ENCODE measurements at regions not wholly inside any gene's neighbourhood (a gene's known extent, or its start where the extent isn't known, plus 50 kb on each side); places are given as distances from the start of the nearest gene placed in this dataset.

DNA sequence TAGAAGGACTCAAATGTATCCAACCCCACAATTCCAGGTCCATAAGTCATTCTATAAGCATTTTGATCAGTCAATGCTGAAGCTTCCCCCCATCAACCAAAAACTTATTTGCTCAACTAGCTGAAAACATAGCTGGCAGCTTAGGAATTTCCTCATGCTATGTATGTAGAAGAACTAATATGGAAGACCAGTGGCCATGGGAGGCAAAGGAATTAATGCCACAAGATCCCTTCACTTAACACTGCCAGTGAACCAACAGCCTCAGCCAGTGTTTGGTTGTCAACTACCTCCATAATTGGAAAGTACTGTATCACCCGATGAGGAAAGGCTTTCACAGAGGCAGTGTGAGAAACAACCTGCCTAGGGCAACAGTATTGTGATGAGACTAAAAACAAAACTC lies 105.4 kb downstream of the ZNF429 start (continued):
- TF ChIP-seq ZNF41 (CRISPR knock-in tag; conservative IDR thresholded peaks at IDR 0.05) (peak; percentile 83), ZNF311 (CRISPR knock-in tag; IDR thresholded peaks at IDR 0.05) (peak; percentile 92), ESRRB (CRISPR knock-in tag; IDR thresholded peaks at IDR 0.05; ENCODE audit: borderline replicate concordance) (no peak), ZNF583 (CRISPR knock-in tag; IDR thresholded peaks at IDR 0.05) (peak; percentile 93), ZNF165 (CRISPR knock-in tag; IDR thresholded peaks at IDR 0.05; ENCODE audit: borderline replicate concordance) (peak; percentile 90; the same call in 1 of the 2 replicates), MTA3 (IDR thresholded peaks at IDR 0.05; ENCODE audit: borderline replicate concordance) (no peak), ZNF766 (CRISPR knock-in tag; conservative IDR thresholded peaks at IDR 0.05) (peak; percentile 89; the same call in 1 of the 2 replicates), NCOA2 (IDR thresholded peaks at IDR 0.05; ENCODE audit: partially characterized antibody in 2 of 2) (no peak), ZNF239 (CRISPR knock-in tag; IDR thresholded peaks at IDR 0.05) (peak; percentile 70), KLF6 (CRISPR knock-in tag; IDR thresholded peaks at IDR 0.05; ENCODE audit: borderline replicate concordance) (peak; percentile 92), ZNF316 (IDR thresholded peaks at IDR 0.05) (no peak), XRCC3 (IDR thresholded peaks at IDR 0.05) (no peak), MAZ (CRISPR knock-in tag; conservative IDR thresholded peaks at IDR 0.05 in 1 of 2, IDR thresholded peaks at IDR 0.05 in 1 of 2) (peak in 1 of 2 experiments; percentile 60; a peak in 1 of 4 replicates), CSDE1 (IDR thresholded peaks at IDR 0.05) (no peak)
- TF ChIP-seq, protein P1, sequence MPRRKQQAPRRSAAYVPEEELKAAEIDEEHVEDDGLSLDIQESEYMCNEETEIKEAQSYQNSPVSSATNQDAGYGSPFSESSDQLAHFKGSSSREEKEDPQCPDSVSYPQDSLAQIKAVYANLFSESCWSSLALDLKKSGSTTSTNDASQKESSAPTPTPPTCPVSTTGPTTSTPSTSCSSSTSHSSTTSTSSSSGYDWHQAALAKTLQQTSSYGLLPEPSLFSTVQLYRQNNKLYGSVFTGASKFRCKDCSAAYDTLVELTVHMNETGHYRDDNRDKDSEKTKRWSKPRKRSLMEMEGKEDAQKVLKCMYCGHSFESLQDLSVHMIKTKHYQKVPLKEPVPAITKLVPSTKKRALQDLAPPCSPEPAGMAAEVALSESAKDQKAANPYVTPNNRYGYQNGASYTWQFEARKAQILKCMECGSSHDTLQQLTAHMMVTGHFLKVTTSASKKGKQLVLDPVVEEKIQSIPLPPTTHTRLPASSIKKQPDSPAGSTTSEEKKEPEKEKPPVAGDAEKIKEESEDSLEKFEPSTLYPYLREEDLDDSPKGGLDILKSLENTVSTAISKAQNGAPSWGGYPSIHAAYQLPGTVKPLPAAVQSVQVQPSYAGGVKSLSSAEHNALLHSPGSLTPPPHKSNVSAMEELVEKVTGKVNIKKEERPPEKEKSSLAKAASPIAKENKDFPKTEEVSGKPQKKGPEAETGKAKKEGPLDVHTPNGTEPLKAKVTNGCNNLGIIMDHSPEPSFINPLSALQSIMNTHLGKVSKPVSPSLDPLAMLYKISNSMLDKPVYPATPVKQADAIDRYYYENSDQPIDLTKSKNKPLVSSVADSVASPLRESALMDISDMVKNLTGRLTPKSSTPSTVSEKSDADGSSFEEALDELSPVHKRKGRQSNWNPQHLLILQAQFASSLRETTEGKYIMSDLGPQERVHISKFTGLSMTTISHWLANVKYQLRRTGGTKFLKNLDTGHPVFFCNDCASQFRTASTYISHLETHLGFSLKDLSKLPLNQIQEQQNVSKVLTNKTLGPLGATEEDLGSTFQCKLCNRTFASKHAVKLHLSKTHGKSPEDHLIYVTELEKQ (CRISPR knock-in tag; IDR thresholded peaks at IDR 0.05), result peak; percentile 21; the same call in 1 of the 2 replicates
- TF ChIP-seq, protein P2, sequence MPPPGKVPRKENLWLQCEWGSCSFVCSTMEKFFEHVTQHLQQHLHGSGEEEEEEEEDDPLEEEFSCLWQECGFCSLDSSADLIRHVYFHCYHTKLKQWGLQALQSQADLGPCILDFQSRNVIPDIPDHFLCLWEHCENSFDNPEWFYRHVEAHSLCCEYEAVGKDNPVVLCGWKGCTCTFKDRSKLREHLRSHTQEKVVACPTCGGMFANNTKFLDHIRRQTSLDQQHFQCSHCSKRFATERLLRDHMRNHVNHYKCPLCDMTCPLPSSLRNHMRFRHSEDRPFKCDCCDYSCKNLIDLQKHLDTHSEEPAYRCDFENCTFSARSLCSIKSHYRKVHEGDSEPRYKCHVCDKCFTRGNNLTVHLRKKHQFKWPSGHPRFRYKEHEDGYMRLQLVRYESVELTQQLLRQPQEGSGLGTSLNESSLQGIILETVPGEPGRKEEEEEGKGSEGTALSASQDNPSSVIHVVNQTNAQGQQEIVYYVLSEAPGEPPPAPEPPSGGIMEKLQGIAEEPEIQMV (tag; conservative IDR thresholded peaks at IDR 0.05; ENCODE audit: low read depth), result 0 out of 2 replicates have a peak, but pooled peaks have one; percentile 37
- TF ChIP-seq, protein P3, sequence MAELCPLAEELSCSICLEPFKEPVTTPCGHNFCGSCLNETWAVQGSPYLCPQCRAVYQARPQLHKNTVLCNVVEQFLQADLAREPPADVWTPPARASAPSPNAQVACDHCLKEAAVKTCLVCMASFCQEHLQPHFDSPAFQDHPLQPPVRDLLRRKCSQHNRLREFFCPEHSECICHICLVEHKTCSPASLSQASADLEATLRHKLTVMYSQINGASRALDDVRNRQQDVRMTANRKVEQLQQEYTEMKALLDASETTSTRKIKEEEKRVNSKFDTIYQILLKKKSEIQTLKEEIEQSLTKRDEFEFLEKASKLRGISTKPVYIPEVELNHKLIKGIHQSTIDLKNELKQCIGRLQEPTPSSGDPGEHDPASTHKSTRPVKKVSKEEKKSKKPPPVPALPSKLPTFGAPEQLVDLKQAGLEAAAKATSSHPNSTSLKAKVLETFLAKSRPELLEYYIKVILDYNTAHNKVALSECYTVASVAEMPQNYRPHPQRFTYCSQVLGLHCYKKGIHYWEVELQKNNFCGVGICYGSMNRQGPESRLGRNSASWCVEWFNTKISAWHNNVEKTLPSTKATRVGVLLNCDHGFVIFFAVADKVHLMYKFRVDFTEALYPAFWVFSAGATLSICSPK (IDR thresholded peaks at IDR 0.05; ENCODE audit: borderline replicate concordance), result no peak
- TF ChIP-seq, protein P4, sequence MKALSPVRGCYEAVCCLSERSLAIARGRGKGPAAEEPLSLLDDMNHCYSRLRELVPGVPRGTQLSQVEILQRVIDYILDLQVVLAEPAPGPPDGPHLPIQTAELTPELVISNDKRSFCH (CRISPR knock-in tag; IDR thresholded peaks at IDR 0.05), result no peak
- TF ChIP-seq, protein P4 (tag; IDR thresholded peaks at IDR 0.05), result peak; percentile 44; the same call in 1 of the 2 replicates
- TF ChIP-seq, protein P5, sequence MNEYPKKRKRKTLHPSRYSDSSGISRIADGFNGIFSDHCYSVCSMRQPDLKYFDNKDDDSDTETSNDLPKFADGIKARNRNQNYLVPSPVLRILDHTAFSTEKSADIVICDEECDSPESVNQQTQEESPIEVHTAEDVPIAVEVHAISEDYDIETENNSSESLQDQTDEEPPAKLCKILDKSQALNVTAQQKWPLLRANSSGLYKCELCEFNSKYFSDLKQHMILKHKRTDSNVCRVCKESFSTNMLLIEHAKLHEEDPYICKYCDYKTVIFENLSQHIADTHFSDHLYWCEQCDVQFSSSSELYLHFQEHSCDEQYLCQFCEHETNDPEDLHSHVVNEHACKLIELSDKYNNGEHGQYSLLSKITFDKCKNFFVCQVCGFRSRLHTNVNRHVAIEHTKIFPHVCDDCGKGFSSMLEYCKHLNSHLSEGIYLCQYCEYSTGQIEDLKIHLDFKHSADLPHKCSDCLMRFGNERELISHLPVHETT (CRISPR knock-in tag; conservative IDR thresholded peaks at IDR 0.05 in 1 of 2, IDR thresholded peaks at IDR 0.05 in 1 of 2), result peak in 1 of 2 experiments; percentile 81; a peak in 2 of 4 replicates

Measured in K562 (cell line).